ENCODE measurements at regions not wholly inside any gene's neighbourhood (a gene's known extent, or its start where the extent isn't known, plus 50 kb on each side); places are given as distances from the start of the nearest gene placed in this dataset.

GRCh38 chr10:111267673-111268072, 190.8 kb downstream of the ADRA2A start:
- DNase-seq (ENCODE audit: low spot score) (peak; percentile 22), ATAC-seq (peak; percentile 66)
- TF ChIP-seq ZNF138 (CRISPR knock-in tag; conservative IDR thresholded peaks at IDR 0.05) (no peak), ETV6 (CRISPR knock-in tag; IDR thresholded peaks at IDR 0.05) (0 out of 2 replicates have a peak, but pooled peaks have one; percentile 18)
- H3K27me3 Mint-ChIP-seq (ENCODE audit: low read depth): no peaks in the 10 kb centered on the region
- H3K36me3 Mint-ChIP-seq: no peaks in the 10 kb centered on the region
- H3K27ac Mint-ChIP-seq: no peak overlapping the region
- CTCF ChIA-PET: interaction anchor here (0.6 to 1.7 kb wide), 2 partner anchors 18 to 191 kb away, joined by 4 to 10 read pairs; partner anchors contain the start of gene ADRA2A
- POLR2A ChIA-PET: no interaction called here
- no peak overlapping the region for H3K4me3 Mint-ChIP-seq
- H3K4me1 Mint-ChIP-seq: peaks cover 5% of the 10 kb centered on the region
- H3K9me3 Mint-ChIP-seq: peaks cover 10% of the 10 kb centered on the region

DNA sequence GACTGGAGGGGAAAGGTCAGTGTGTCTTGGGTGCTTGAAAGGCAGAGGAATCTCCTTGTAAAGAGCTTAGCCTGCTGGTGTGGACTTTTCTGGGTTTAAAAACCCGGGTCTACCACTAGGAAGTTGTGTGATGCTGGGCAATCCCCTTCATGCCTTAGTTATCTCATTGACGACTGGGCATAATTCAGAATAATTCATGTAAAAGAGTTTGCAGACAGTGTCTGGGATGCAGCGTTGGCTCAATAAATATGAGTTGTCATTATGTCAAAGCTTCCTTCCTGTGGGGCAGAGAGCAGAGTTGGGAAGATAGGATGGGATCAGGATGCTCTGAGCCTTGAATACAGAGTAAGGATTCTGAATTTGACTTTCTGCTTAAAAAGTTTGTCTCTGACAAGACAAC, 196.4 kb downstream of the ADRA2A start:
- TF ChIP-seq, protein P1, sequence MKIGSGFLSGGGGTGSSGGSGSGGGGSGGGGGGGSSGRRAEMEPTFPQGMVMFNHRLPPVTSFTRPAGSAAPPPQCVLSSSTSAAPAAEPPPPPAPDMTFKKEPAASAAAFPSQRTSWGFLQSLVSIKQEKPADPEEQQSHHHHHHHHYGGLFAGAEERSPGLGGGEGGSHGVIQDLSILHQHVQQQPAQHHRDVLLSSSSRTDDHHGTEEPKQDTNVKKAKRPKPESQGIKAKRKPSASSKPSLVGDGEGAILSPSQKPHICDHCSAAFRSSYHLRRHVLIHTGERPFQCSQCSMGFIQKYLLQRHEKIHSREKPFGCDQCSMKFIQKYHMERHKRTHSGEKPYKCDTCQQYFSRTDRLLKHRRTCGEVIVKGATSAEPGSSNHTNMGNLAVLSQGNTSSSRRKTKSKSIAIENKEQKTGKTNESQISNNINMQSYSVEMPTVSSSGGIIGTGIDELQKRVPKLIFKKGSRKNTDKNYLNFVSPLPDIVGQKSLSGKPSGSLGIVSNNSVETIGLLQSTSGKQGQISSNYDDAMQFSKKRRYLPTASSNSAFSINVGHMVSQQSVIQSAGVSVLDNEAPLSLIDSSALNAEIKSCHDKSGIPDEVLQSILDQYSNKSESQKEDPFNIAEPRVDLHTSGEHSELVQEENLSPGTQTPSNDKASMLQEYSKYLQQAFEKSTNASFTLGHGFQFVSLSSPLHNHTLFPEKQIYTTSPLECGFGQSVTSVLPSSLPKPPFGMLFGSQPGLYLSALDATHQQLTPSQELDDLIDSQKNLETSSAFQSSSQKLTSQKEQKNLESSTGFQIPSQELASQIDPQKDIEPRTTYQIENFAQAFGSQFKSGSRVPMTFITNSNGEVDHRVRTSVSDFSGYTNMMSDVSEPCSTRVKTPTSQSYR (CRISPR knock-in tag; IDR thresholded peaks at IDR 0.05): no peak
- TF ChIP-seq, protein P2, sequence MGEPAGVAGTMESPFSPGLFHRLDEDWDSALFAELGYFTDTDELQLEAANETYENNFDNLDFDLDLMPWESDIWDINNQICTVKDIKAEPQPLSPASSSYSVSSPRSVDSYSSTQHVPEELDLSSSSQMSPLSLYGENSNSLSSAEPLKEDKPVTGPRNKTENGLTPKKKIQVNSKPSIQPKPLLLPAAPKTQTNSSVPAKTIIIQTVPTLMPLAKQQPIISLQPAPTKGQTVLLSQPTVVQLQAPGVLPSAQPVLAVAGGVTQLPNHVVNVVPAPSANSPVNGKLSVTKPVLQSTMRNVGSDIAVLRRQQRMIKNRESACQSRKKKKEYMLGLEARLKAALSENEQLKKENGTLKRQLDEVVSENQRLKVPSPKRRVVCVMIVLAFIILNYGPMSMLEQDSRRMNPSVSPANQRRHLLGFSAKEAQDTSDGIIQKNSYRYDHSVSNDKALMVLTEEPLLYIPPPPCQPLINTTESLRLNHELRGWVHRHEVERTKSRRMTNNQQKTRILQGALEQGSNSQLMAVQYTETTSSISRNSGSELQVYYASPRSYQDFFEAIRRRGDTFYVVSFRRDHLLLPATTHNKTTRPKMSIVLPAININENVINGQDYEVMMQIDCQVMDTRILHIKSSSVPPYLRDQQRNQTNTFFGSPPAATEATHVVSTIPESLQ (CRISPR knock-in tag; IDR thresholded peaks at IDR 0.05): no peak
- no peak for TF ChIP-seq FOXJ3 (CRISPR knock-in tag; IDR thresholded peaks at IDR 0.05; ENCODE audit: borderline replicate concordance)
- TF ChIP-seq, protein P3, sequence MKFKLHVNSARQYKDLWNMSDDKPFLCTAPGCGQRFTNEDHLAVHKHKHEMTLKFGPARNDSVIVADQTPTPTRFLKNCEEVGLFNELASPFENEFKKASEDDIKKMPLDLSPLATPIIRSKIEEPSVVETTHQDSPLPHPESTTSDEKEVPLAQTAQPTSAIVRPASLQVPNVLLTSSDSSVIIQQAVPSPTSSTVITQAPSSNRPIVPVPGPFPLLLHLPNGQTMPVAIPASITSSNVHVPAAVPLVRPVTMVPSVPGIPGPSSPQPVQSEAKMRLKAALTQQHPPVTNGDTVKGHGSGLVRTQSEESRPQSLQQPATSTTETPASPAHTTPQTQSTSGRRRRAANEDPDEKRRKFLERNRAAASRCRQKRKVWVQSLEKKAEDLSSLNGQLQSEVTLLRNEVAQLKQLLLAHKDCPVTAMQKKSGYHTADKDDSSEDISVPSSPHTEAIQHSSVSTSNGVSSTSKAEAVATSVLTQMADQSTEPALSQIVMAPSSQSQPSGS (CRISPR knock-in tag; IDR thresholded peaks at IDR 0.05; ENCODE audit: borderline replicate concordance, low read depth): no peak
- no peak for TF ChIP-seq SP1 (CRISPR knock-in tag; conservative IDR thresholded peaks at IDR 0.05)
- TF ChIP-seq CREM (CRISPR knock-in tag; IDR thresholded peaks at IDR 0.05): no peak
- no peak for TF ChIP-seq OVOL2 (CRISPR knock-in tag; IDR thresholded peaks at IDR 0.05; ENCODE audit: borderline replicate concordance)
- TF ChIP-seq, protein P4, sequence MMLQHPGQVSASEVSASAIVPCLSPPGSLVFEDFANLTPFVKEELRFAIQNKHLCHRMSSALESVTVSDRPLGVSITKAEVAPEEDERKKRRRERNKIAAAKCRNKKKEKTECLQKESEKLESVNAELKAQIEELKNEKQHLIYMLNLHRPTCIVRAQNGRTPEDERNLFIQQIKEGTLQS (CRISPR knock-in tag; conservative IDR thresholded peaks at IDR 0.05): no peak
- TF ChIP-seq E2F4 (CRISPR knock-in tag; IDR thresholded peaks at IDR 0.05; ENCODE audit: borderline replicate concordance, low read depth): no peak
- TF ChIP-seq, protein P5, sequence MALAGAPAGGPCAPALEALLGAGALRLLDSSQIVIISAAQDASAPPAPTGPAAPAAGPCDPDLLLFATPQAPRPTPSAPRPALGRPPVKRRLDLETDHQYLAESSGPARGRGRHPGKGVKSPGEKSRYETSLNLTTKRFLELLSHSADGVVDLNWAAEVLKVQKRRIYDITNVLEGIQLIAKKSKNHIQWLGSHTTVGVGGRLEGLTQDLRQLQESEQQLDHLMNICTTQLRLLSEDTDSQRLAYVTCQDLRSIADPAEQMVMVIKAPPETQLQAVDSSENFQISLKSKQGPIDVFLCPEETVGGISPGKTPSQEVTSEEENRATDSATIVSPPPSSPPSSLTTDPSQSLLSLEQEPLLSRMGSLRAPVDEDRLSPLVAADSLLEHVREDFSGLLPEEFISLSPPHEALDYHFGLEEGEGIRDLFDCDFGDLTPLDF (CRISPR knock-in tag; IDR thresholded peaks at IDR 0.05): no peak
- no peak for TF ChIP-seq USF1 (CRISPR knock-in tag; IDR thresholded peaks at IDR 0.05)
- TF ChIP-seq CREB1 (CRISPR knock-in tag; IDR thresholded peaks at IDR 0.05): no peak
- ChIA-PET POLR2A (no interaction called here), CTCF (no interaction called here)
- no peak for DNase-seq (ENCODE audit: low spot score)
- peaks cover under 1% of the 10 kb centered on the region for H3K9me3 Mint-ChIP-seq
- no peaks in the 10 kb centered on the region for H3K36me3 Mint-ChIP-seq
- H3K27ac Mint-ChIP-seq: no peak overlapping the region
- no peaks in the 10 kb centered on the region for H3K27me3 Mint-ChIP-seq (ENCODE audit: low read depth)
- H3K4me1 Mint-ChIP-seq: no peaks in the 10 kb centered on the region
- no peak overlapping the region for H3K4me3 Mint-ChIP-seq
- no peak for ATAC-seq

Measured in WTC11 (cell line).